ENCODE measurements at regions not wholly inside any gene's neighbourhood (a gene's known extent, or its start where the extent isn't known, plus 50 kb on each side); places are given as distances from the start of the nearest gene placed in this dataset.

- no peak for DNase-seq
These were observed 311.0 kb upstream of the RARB start for GRCh38 chr3:25117005-25117593.

DNA sequence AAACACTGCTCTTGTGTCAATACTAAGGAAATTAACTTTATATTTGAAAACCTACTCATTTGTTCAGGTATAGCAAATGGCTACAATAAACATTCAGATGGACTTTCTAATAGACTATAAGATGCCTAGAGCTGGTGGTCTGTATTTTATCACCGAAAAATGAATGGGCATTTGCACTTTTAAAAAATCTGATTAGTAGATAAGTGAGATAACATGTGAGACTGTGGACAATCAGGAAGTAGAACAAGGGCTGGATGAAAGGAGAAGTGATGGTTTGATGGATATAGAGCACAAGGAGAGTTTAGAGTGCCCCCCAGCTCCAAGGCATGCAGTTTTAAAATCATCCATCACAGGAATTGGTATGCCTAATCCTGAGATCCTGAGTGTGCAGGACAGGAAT lies 308.4 kb upstream of the RARB start:
- no peak for DNase-seq

DNA sequence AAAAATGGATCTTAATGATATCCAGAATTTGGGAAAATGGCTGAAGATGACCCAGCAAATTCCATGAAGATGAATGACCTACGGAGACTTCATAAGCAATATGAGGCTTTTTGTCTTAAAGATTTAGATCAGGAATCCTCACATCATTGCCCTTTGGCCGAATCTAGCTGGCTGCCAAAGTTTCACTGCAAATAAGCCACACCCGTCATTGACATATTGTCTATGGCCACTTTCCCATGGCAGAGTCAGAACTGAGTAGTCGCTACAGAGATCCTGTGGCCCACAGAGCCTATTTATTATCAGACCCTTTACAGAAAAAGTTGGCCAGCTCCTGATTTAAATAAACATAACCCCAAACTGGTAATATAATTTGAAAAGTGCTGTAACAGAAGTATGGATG lies 307.4 kb upstream of the RARB start:
- no peak for DNase-seq

DNA sequence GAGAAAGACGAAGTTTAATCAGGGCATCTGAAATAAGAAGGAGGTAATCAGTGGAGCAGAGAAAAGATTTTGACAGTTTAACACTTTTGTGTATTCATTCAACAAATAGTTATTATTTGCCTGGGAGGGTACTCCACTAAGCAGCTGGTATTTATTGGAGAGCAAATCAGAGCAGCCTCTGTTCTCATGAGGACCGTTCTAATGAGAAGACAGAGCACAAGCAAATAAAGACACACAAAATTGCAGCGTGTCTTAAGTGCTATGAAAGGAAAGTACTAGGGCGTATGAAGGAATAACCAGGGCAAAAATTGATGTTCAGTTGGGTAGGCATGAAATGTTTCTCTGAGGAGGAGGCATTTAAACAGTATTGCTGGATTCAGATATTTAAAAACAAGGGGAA lies 302.9 kb upstream of the RARB start:
- DNase-seq: no peak

- no peak for DNase-seq
These were observed 299.3 kb upstream of the RARB start for GRCh38 chr3:25128735-25129134.

- DNase-seq: no peak
These were observed 297.1 kb upstream of the RARB start for GRCh38 chr3:25130724-25131520.

DNA sequence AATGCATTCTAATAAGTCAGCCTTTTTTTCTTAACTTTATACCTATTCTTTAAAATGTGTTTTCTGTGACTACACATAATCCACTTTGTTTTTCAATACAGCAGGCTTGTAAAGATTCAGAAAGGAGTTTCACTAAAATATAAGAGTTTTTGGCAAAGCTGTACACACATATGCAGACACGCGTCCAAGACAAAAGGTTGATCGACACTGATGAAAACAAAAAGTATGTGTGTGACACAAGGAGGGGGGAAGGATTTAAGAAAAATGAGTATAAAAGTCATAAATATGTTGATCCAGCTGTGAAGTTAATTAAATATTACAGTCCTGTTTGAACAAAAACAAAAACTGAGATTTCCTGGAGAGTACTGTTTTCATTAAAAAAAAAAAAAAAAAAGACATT lies 294.5 kb upstream of the RARB start:
- DNase-seq: no peak

DNA sequence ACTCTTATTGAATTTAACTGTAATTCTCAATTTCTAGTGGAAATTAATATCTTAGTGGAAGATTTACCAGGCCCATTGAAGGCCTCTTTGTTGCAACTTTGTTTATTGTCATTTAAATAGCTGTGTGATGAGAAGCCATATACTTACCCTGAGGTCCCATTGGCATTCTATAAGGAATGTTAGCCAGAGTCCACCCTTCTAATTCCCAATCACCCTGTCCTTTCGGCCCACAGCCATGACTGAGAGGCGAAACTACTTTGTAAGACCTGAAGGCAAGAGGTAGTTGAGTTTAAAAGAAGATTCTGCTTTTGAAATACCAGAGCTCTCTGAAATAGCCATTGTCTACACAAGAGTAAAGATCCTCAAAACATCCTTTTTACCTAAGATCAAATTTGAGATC lies 290.5 kb upstream of the RARB start:
- DNase-seq: no peak

- no peak for DNase-seq
These were observed 288.8 kb upstream of the RARB start for GRCh38 chr3:25139267-25139666.

DNA sequence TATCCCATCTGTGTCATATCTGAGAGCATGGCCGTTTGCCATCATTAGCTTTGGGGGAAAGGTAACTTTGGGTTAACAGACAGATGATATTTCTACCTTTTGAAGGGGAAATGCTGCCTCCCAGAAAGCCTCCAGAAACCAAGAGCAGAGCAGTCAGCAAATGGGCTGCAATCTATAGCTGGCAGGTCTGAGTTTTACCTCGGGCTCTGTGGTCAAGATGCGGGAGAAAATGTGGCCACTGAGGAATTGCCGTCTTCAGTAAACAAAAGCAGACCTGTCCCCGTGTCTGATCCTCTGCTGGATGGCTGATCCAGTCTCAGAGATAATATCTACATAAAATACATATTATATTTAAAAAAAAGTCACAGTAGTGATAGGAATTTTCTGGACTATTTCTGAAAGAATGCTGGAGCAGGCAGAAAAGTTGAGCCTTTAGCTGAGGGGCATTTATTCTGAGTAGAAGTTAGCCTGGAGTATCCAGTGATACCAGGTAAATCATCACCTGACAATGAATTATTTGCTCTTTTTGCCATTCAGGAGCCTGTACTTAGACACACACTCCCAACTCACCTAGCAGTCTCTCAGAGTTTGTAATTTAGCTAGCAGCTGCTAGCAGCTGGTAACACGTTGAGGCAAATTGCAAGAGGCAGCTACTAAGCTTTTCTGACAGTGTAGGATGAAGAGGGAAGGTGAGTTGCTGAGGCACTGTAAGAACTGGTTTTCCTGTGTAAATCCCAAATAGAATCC lies 285.3 kb upstream of the RARB start:
- no peak for DNase-seq

DNA sequence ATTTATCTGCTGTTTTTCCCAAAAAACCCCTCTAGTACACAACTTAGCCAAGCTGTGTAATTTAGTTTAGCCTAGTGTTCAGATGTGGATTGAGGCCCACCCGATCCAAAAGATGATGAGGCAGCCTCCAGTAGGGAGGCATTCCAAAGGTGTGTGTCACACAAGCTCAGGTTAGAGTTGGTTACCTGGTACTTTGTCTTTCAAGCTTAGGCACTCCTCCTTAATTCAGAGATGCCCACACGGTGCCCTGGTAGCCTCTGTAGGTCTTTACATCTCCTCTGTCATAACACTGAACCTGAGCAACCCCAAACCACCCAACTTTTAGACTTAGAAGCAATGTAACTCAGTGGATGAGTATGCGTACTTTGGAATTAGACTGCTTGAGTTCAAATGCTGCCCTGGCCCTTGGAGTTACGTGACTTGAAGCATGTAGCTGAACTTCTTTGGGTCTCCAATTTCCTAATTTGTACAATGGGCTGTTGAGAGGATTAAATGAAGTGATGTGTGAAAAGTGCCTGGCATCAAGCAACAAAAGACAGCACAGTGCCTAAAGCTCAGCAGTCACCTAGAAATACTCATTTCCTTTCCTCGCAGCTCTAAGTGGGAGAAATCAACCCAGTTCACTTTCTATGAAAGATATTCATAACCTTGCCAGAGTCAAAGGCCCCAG lies 284.6 kb upstream of the RARB start:
- DNase-seq: no peak

- DNase-seq: no peak
These were observed 283.6 kb upstream of the RARB start for GRCh38 chr3:25144430-25144829.

- DNase-seq: no peak
These were observed 282.9 kb upstream of the RARB start for GRCh38 chr3:25145176-25145575.

- no peak for DNase-seq
These were observed 277.9 kb upstream of the RARB start for GRCh38 chr3:25150199-25150598.

DNA sequence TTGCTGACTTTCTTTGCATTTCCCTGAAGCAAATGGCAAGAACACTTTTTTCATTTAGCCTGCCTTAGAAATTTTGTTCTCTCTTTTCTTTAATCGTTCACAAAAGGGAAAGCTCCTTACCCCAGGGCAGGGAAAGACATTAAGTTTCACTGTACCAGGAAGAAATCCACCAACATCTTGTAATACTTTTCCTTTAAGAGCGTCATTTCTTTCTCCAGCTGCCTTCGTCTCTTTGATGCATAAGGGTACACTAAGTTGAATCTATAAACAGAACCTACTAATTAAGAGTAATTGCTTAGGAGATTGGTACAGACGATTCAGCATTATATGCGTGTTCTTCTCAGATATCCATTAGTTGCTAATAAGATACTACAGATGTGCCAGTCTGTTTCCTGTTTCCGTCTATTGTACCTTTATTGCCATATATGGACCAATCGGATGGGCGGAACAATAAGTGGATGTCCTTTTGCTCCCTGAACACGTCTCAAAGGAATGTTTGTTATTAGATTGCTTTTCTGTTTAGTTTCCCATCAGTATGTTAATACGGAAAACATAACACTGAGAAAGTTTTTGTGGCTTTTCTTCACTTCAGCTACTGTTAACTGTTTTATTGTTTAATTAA lies 276.7 kb upstream of the RARB start:
- no peak for DNase-seq

DNA sequence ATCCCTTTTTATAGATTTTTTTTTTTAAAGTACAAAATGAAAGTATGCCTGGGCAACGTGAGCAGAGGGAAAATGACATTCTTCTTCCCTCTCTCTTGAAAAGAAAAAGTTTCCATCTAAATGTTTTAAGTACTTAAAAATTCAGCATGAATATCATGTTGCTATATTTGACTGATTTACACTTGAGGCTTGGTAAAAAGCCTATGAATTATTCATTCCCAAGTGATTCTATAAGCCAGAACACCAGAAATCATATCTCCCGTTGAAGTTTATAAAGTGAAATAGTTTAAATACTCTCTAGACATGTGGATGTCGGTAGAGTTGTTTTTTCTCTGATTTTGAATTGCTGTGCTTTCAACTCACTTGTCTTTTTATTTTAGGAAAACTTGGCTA lies 276.2 kb upstream of the RARB start:
- DNase-seq: no peak

- no peak for DNase-seq
These were observed 274.9 kb upstream of the RARB start for GRCh38 chr3:25153136-25153535.

- no peak for DNase-seq
These were observed 274.5 kb upstream of the RARB start for GRCh38 chr3:25153561-25153960.

GRCh38 chr3:25155652-25156471 lies 272.2 kb upstream of the RARB start:
- no peak for DNase-seq

DNA sequence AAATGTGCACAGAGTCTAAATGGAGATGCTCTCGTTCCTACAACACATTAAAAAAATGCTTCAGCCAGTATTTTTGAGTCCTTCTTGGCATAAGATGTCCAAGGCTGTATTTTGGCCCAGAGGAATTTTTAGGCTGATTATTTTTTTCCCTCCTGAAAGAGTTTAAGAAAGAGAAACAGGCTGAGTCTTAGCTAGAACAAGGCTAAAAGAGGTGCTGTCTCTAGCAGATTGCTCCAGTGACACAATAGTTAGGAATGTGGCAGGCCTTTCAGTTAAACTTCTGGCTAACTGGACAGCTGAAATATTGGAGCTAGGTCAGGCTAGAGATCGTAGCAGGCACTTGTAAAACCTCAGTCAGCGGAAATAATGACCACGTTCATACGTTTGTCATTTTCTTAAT lies 271.4 kb upstream of the RARB start:
- no peak for DNase-seq

DNA sequence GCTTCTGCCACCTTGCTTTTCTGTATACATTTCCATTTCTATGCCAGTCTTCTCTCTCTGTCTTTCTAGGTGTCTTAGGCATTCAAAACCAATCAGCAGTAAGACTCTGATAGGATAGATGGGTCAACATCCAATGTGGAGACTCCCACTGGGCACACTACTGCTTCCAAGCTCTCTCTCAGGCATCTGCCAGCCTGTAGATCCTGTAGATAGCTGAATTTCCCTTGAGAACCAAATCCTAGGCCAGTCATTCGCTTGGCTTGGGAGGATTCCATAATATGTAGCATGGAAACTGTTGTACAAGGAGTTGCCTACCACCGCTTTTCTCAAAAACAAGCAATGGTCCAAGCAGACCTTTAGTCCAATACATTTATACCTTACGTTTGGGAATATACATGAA lies 262.8 kb upstream of the RARB start:
- DNase-seq: no peak

- no peak for DNase-seq
These were observed 262.0 kb upstream of the RARB start for GRCh38 chr3:25166016-25166415.
